ENCODE measurements at regions not wholly inside any gene's neighbourhood (a gene's known extent, or its start where the extent isn't known, plus 50 kb on each side); places are given as distances from the start of the nearest gene placed in this dataset.

DNA sequence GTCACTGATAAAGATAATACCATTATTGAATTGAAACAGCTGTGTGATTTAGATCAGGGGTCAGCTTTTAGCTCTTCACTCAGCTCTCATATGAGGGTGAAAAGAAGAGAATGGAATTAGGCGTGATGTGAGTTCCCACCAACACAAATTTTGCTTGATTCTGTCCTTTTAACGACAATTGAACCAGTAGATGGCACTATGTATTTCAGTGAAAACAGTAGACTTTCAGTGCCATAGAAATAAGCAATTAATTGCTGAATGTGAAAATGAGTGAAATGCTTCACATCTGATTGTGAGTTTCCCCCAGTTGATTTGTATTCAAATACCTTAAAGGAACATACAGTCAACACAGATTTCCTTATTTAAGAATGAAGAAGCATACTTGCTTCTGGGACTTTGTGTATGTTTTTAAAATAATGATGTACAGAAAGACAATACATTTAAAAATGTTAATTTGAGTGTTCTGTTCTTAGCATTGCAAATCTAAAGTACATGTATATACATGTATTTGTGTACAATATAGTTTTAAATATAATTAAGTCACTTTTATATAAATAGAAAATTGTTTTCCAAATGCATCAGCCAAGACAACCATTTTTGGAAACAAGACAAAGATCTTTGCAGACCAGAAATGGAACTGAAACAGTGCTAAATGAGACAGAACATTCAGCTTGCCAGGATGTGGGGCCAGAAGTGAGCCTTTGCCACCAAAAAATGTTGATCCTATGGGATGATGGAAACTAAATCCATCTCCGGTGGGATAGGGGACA lies 178.8 kb downstream of the SNCA start:
- Histone ChIP-seq H4K5ac (ENCODE audit: low read length) (no peak overlapping the region), H3K27ac (ENCODE audit: low read depth, low read length) (no peak overlapping the region), H3K79me2 (ENCODE audit: control insufficient read depth, insufficient read depth, low read length) (no peaks in the 10 kb centered on the region), H3K4me2 (ENCODE audit: low read length) (no peak overlapping the region), H3K56ac (ENCODE audit: low read length) (no peak overlapping the region), H3K4ac (ENCODE audit: low read depth, low read length) (no peak overlapping the region), H3K18ac (ENCODE audit: low read length) (no peak overlapping the region), H3K4me3 (ENCODE audit: low read length) (no peak overlapping the region), H2BK5ac (ENCODE audit: low read length) (no peak overlapping the region), H3K4me1 (ENCODE audit: control insufficient read depth, low read depth, low read length) (no peaks in the 10 kb centered on the region), H2AK5ac (ENCODE audit: low read length) (no peak overlapping the region), H3K79me1 (ENCODE audit: low read length) (no peaks in the 10 kb centered on the region), H2BK15ac (replicated peaks; ENCODE audit: low read depth) (no peak overlapping the region), H3K23ac (ENCODE audit: low read length) (no peak overlapping the region), H2BK120ac (ENCODE audit: low read depth, low read length) (no peak overlapping the region), H3K36me3 (ENCODE audit: control insufficient read depth, insufficient read depth, low read length) (no peaks in the 10 kb centered on the region), H3K27me3 (ENCODE audit: insufficient read depth, low read length, poor library complexity) (no peaks in the 10 kb centered on the region), H3K9ac (ENCODE audit: low read length) (no peak overlapping the region), H4K8ac (ENCODE audit: low read depth, low read length) (no peak overlapping the region)
- DNase-seq = peak; percentile 49
- WGBS (ENCODE audit: extremely low coverage, insufficient coverage, low lambda C conversion rate) = no CpG with 5 or more reads among the region's 3 CpGs

DNA sequence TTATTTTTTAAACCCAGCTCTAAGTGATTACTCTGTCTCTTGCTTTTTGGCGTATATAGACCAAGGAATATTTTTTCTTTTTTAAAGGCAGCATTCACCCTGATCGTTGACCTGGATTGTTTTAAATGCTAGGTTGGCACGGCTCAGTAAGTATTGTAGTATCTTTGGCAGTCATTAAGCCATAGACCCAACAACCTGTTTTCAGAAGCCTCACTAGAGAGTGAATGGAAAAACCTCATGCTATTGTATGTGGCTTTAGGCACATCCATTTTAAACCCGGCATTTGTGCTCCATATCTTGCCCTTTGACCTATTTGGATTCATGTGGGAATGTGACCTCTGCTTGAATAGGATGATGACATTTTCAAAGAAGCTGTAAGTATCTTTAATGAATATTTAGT lies 183.9 kb downstream of the SNCA start:
- Histone ChIP-seq H3K4me1 (ENCODE audit: control insufficient read depth, low read depth, low read length) (no peaks in the 10 kb centered on the region), H3K79me2 (ENCODE audit: control insufficient read depth, insufficient read depth, low read length) (no peaks in the 10 kb centered on the region), H3K27ac (ENCODE audit: low read depth, low read length) (no peak overlapping the region), H3K23ac (ENCODE audit: low read length) (no peak overlapping the region), H3K4me2 (ENCODE audit: low read length) (no peak overlapping the region), H2AK5ac (ENCODE audit: low read length) (no peak overlapping the region), H3K27me3 (ENCODE audit: insufficient read depth, low read length, poor library complexity) (no peaks in the 10 kb centered on the region), H3K56ac (ENCODE audit: low read length) (no peak overlapping the region), H2BK5ac (ENCODE audit: low read length) (no peak overlapping the region), H3K18ac (ENCODE audit: low read length) (no peak overlapping the region), H4K5ac (ENCODE audit: low read length) (no peak overlapping the region), H2BK120ac (ENCODE audit: low read depth, low read length) (no peak overlapping the region), H3K9ac (ENCODE audit: low read length) (no peak overlapping the region), H2BK15ac (replicated peaks; ENCODE audit: low read depth) (no peak overlapping the region), H3K4ac (ENCODE audit: low read depth, low read length) (no peak overlapping the region), H3K79me1 (ENCODE audit: low read length) (no peaks in the 10 kb centered on the region), H3K4me3 (ENCODE audit: low read length) (no peak overlapping the region), H3K36me3 (ENCODE audit: control insufficient read depth, insufficient read depth, low read length) (no peaks in the 10 kb centered on the region), H4K8ac (ENCODE audit: low read depth, low read length) (no peak overlapping the region)
- no CpG with 5 or more reads among the region's 4 CpGs for WGBS (ENCODE audit: extremely low coverage, insufficient coverage, low lambda C conversion rate)
- no peak for DNase-seq

DNA sequence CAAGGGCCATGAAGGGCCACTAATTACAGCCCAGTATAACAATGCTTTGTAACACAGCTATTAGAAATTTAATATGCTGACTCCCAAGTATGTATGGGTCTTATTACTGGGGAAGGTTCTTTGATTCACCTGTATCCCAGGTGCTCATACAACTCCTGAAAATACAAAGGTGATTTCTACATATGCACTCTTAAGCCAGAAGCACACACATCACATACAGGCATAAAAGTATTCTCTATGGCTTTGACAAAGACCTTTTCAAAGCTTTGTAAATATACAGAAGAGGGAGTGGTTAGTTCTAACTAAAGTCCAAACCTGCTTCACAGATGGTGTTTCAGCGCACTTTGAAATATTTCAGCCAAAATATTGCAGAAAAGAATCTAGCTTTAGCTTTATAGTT lies 191.5 kb downstream of the SNCA start:
- Histone ChIP-seq H3K36me3 (ENCODE audit: control insufficient read depth, insufficient read depth, low read length) (no peaks in the 10 kb centered on the region), H2BK5ac (ENCODE audit: low read length) (no peak overlapping the region), H3K79me2 (ENCODE audit: control insufficient read depth, insufficient read depth, low read length) (no peaks in the 10 kb centered on the region), H4K8ac (ENCODE audit: low read depth, low read length) (no peak overlapping the region), H2BK120ac (ENCODE audit: low read depth, low read length) (no peak overlapping the region), H2BK15ac (replicated peaks; ENCODE audit: low read depth) (no peak overlapping the region), H3K56ac (ENCODE audit: low read length) (no peak overlapping the region), H3K79me1 (ENCODE audit: low read length) (no peaks in the 10 kb centered on the region), H3K23ac (ENCODE audit: low read length) (no peak overlapping the region), H3K4me2 (ENCODE audit: low read length) (no peak overlapping the region), H4K5ac (ENCODE audit: low read length) (no peak overlapping the region), H3K27ac (ENCODE audit: low read depth, low read length) (no peak overlapping the region), H2AK5ac (ENCODE audit: low read length) (no peak overlapping the region), H3K4ac (ENCODE audit: low read depth, low read length) (no peak overlapping the region), H3K9ac (ENCODE audit: low read length) (no peak overlapping the region), H3K4me1 (ENCODE audit: control insufficient read depth, low read depth, low read length) (no peaks in the 10 kb centered on the region), H3K18ac (ENCODE audit: low read length) (no peak overlapping the region), H3K27me3 (ENCODE audit: insufficient read depth, low read length, poor library complexity) (no peaks in the 10 kb centered on the region), H3K4me3 (ENCODE audit: low read length) (no peak overlapping the region)
- no CpG with 5 or more reads among the region's 1 CpG for WGBS (ENCODE audit: extremely low coverage, insufficient coverage, low lambda C conversion rate)
- DNase-seq = no peak

DNA sequence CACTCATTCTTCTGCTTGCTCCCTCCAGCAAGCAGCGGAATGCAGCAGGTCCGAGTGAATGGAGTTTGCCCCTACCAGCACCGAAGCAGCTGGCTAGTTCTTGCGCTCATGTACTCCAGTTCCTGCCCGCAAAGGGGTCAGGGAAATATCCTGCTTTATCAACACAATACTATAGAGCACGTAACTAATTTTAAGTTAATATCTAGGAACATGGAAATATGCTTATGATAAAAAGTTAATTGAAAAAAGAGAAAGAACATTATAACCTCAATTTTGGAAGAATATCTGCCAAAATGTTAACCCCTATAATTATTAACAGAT lies 195.6 kb downstream of the SNCA start:
- no peak overlapping the region for H3K4ac ChIP-seq (ENCODE audit: low read depth, low read length)
- peak overlapping the region; percentile 28 for H3K4me2 ChIP-seq (ENCODE audit: low read length)
- no peak overlapping the region for H4K5ac ChIP-seq (ENCODE audit: low read length)
- no peak overlapping the region for H3K23ac ChIP-seq (ENCODE audit: low read length)
- H2BK5ac ChIP-seq (ENCODE audit: low read length) = no peak overlapping the region
- H3K4me3 ChIP-seq (ENCODE audit: low read length) = no peak overlapping the region
- no peak overlapping the region for H2BK15ac ChIP-seq (replicated peaks; ENCODE audit: low read depth)
- H3K4me1 ChIP-seq (ENCODE audit: control insufficient read depth, low read depth, low read length) = no peaks in the 10 kb centered on the region
- H3K79me1 ChIP-seq (ENCODE audit: low read length) = no peaks in the 10 kb centered on the region
- H3K36me3 ChIP-seq (ENCODE audit: control insufficient read depth, insufficient read depth, low read length) = no peaks in the 10 kb centered on the region
- no peaks in the 10 kb centered on the region for H3K27me3 ChIP-seq (ENCODE audit: insufficient read depth, low read length, poor library complexity)
- H3K79me2 ChIP-seq (ENCODE audit: control insufficient read depth, insufficient read depth, low read length) = no peaks in the 10 kb centered on the region
- H3K18ac ChIP-seq (ENCODE audit: low read length) = no peak overlapping the region
- no peak overlapping the region for H2AK5ac ChIP-seq (ENCODE audit: low read length)
- peak overlapping the region; percentile 39 for H4K8ac ChIP-seq (ENCODE audit: low read depth, low read length)
- DNase-seq = no peak
- no peak overlapping the region for H2BK120ac ChIP-seq (ENCODE audit: low read depth, low read length)
- WGBS (ENCODE audit: extremely low coverage, insufficient coverage, low lambda C conversion rate) = no CpG with 5 or more reads among the region's 6 CpGs
- H3K9ac ChIP-seq (ENCODE audit: low read length) = no peak overlapping the region
- H3K56ac ChIP-seq (ENCODE audit: low read length) = no peak overlapping the region
- H3K27ac ChIP-seq (ENCODE audit: low read depth, low read length) = no peak overlapping the region

DNA sequence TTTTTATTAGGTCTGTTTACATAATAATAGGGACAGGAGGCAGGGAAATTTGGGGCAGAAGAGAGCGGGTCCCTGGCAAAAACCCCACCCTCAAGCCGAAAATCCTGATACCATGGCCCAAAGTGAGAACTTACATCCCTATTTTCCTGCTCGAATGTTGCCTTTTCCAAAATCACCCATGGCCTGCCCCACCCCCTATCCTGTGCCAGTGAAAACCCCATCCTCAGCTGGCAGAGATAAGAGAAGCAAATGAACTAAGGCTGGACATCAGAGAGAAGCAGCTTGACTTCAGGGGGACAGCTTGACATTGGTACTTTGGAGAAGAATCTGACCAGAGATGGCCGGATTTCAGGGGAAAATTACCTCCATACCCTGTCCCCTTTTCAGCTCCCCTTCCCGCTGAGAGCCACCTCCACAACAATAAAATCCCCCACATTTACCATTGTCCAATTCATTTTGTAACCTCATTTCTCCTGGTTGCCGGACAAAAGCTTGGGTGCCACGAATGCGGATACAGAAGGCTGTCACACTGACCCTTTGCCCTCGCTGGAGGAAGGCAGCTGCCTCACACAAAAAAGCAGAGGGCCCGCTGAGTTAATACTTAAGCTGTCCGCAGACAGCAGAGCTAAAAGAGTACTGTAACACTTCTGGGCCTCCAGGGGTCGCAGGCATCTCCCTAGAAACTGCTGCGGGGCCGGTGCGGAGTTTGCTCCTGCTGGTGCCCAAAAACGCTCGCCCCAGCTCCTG lies 196.2 kb downstream of the SNCA start:
- H2BK120ac ChIP-seq (ENCODE audit: low read depth, low read length) = no peak overlapping the region
- H2AK5ac ChIP-seq (ENCODE audit: low read length) = no peak overlapping the region
- no peak overlapping the region for H2BK5ac ChIP-seq (ENCODE audit: low read length)
- WGBS (ENCODE audit: extremely low coverage, insufficient coverage, low lambda C conversion rate) = no CpG with 5 or more reads among the region's 17 CpGs
- no peaks in the 10 kb centered on the region for H3K79me2 ChIP-seq (ENCODE audit: control insufficient read depth, insufficient read depth, low read length)
- no peak overlapping the region for H3K23ac ChIP-seq (ENCODE audit: low read length)
- H3K4me3 ChIP-seq (ENCODE audit: low read length) = no peak overlapping the region
- H3K4me2 ChIP-seq (ENCODE audit: low read length) = peak overlapping the region; percentile 20
- DNase-seq = peak; percentile 95
- no peak overlapping the region for H3K4ac ChIP-seq (ENCODE audit: low read depth, low read length)
- no peak overlapping the region for H2BK15ac ChIP-seq (replicated peaks; ENCODE audit: low read depth)
- no peak overlapping the region for H4K5ac ChIP-seq (ENCODE audit: low read length)
- no peaks in the 10 kb centered on the region for H3K36me3 ChIP-seq (ENCODE audit: control insufficient read depth, insufficient read depth, low read length)
- H3K27ac ChIP-seq (ENCODE audit: low read depth, low read length) = no peak overlapping the region
- no peak overlapping the region for H3K18ac ChIP-seq (ENCODE audit: low read length)
- no peaks in the 10 kb centered on the region for H3K27me3 ChIP-seq (ENCODE audit: insufficient read depth, low read length, poor library complexity)
- H4K8ac ChIP-seq (ENCODE audit: low read depth, low read length) = peak overlapping the region; percentile 39
- no peak overlapping the region for H3K9ac ChIP-seq (ENCODE audit: low read length)
- H3K56ac ChIP-seq (ENCODE audit: low read length) = peak overlapping the region; percentile 57
- H3K79me1 ChIP-seq (ENCODE audit: low read length) = no peaks in the 10 kb centered on the region
- H3K4me1 ChIP-seq (ENCODE audit: control insufficient read depth, low read depth, low read length) = no peaks in the 10 kb centered on the region

Measured in mesendoderm (in vitro differentiated cells).